A673 (cell line): ENCODE measurements at regions not wholly inside any gene's neighbourhood (a gene's known extent, or its start where the extent isn't known, plus 50 kb on each side); places are given as distances from the start of the nearest gene placed in this dataset.

Source experiments
- BruUV-seq: library from RNA; stranded (reverse); fragments of 400-500 nt; replicated peaks from 2 replicates; lab custom pipeline; 2021; lab: Mats Ljungman, UMichigan
- CTCF ChIA-PET: fragments of 300-600 bp; sonication (Branson Sonifier 250); formaldehyde crosslinking; loops from one replicate; lab custom pipeline; 2022; ENCODE audit warnings: antibody characterized with exemption; lab: Charles Lee
- POLR2A ChIA-PET: fragments of 300-600 bp; sonication (Branson Sonifier 250); formaldehyde crosslinking; loops from one replicate; lab custom pipeline; 2022; ENCODE audit warnings: antibody characterized with exemption; ENCODE audit not compliant: low non-redundant PET; lab: Charles Lee
- DNase-seq: peaks from one replicate; pipeline ENCODE4 v3.0.0-alpha.2; 2015; ENCODE audit warnings: low spot score
- H3K27ac ChIP-seq: fragments of 200-600 bp; sonication (generic); 2 replicates; pipeline ENCODE4 v1.5.1; 2016; ENCODE audit warnings: mixed run types, low read depth, mild to moderate bottlenecking, mixed read lengths, antibody characterized with exemption, low read length; ENCODE audit not compliant: poor library complexity, severe bottlenecking
- H3K27me3 ChIP-seq: fragments of 200-600 bp; sonication (generic); replicated peaks from 2 replicates; pipeline ENCODE4 v1.6.1; 2017; ENCODE audit warnings: mixed run types, low read depth, mild to moderate bottlenecking, mixed read lengths, antibody characterized with exemption, low read length; ENCODE audit not compliant: insufficient read depth, poor library complexity
- H3K36me3 ChIP-seq: fragments of 200-600 bp; sonication (generic); 2 replicates; pipeline ENCODE4 v1.6.1; 2016; ENCODE audit warnings: mixed run types, mild to moderate bottlenecking, mixed read lengths, antibody characterized with exemption, low read length; ENCODE audit not compliant: insufficient read depth, poor library complexity, severe bottlenecking
- H3K4me1 ChIP-seq: fragments of 200-600 bp; sonication (generic); 2 replicates; pipeline ENCODE4 v1.6.1; 2017; ENCODE audit warnings: mixed run types, mild to moderate bottlenecking, mixed read lengths, antibody characterized with exemption, low read length; ENCODE audit not compliant: insufficient read depth, poor library complexity, severe bottlenecking
- H3K4me3 ChIP-seq: fragments of 200-600 bp; sonication (generic); 2 replicates; pipeline ENCODE4 v1.5.1; 2016; ENCODE audit warnings: low read depth, mixed run types, mild to moderate bottlenecking, mixed read lengths, low read length; ENCODE audit not compliant: poor library complexity, severe bottlenecking
- H3K9me3 ChIP-seq: fragments of 200-600 bp; sonication (generic); 2 replicates; pipeline ENCODE4 v1.6.1; 2016; ENCODE audit warnings: mixed run types, low read depth, mild to moderate bottlenecking, mixed read lengths, antibody characterized with exemption, low read length; ENCODE audit not compliant: poor library complexity, severe bottlenecking
- EZH2 ChIP-seq: fragments of 200-600 bp; sonication (generic); IDR thresholded peaks from 2 replicates; pipeline ENCODE4 v1.6.1; 2017; ENCODE audit warnings: borderline replicate concordance, low read depth, mild to moderate bottlenecking, mixed read lengths, antibody characterized with exemption, low read length; ENCODE audit not compliant: poor library complexity, severe bottlenecking
- intact Hi-C: fragments of 100-400 bp; cut with micrococcal nuclease; formaldehyde crosslinking; loops from one replicate; pipeline ENCODE4 v1.10.0; 2022; ENCODE audit not compliant: unreplicated experiment
- TF ChIP-seq, protein P1 (sequence below): fragments of 300-800, 200-600 bp; sonication (generic); conservative IDR thresholded peaks from 2 replicates; pipeline ENCODE4 v1.5.1; 2017; ENCODE audit warnings: low read depth, mild to moderate bottlenecking, antibody characterized with exemption, low read length, moderate library complexity, mixed read lengths

DNA sequence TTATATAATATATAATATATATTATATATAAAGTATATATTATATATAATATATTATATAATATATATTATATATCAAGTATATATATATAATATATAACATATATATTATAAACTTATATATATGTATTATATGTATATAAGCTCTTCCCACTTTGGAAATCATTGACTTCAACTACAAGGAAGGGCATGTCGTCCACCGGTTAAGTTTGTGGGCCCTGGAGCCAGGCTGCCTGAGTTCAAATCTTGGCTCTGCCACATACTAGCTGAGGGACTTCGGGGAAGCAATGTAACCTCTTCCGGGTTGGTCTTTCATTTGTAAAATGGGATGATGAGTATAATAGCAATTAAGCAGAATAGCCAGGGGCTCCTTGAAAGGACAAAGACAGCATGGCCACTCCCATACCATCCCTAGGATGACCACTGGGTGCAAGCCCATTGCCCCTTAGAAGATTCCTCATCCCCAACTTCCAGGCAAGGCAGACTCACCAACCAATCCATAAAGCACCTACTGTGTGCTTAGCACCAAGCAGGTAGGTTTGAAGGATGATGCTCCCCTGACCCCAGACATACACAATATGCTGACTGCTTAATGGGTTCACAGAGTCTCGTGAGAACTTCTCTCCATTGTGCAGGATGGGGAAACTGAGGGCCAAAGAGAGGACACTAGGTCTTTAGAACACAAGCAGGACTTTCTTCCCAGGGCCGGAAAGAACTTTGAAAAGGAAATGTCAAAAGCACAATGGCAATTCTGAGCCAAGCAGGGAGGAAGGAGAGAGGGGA lies 163.2 kb downstream of the MRPL14 start:
- intact Hi-C loops: no loop called here
- Histone ChIP-seq H3K9me3 (peaks cover 5% of the 10 kb centered on the region), H3K4me1 (no peaks in the 10 kb centered on the region), H3K4me3 (no peak overlapping the region), H3K27ac (no peak overlapping the region), H3K27me3 (no peaks in the 10 kb centered on the region), H3K36me3 (no peaks in the 10 kb centered on the region)
- ChIA-PET CTCF (no interaction called here), POLR2A (no interaction called here)
- no peak for TF ChIP-seq EZH2
- TF ChIP-seq, protein P1, sequence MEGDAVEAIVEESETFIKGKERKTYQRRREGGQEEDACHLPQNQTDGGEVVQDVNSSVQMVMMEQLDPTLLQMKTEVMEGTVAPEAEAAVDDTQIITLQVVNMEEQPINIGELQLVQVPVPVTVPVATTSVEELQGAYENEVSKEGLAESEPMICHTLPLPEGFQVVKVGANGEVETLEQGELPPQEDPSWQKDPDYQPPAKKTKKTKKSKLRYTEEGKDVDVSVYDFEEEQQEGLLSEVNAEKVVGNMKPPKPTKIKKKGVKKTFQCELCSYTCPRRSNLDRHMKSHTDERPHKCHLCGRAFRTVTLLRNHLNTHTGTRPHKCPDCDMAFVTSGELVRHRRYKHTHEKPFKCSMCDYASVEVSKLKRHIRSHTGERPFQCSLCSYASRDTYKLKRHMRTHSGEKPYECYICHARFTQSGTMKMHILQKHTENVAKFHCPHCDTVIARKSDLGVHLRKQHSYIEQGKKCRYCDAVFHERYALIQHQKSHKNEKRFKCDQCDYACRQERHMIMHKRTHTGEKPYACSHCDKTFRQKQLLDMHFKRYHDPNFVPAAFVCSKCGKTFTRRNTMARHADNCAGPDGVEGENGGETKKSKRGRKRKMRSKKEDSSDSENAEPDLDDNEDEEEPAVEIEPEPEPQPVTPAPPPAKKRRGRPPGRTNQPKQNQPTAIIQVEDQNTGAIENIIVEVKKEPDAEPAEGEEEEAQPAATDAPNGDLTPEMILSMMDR: no peak
- BruUV-seq: no TSS peak
- no peak for DNase-seq

DNA sequence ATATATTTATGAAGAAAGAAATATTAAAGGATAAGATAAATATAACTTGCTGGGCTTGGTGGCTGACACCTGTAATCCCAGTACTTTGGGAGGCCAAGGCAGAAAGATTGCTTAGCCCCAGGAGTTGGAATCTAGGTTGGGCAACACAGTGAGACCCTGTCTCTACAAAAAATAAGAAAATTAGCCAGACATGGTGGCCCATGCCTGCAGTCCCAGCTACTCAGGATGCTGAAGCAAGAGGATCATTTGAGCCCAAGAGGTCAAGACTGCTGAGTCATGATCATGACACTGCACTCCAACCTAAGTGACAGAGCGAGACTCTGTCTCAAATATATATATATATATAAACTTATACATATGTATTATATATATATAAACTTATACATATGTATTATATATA lies 164.0 kb downstream of the MRPL14 start:
- Histone ChIP-seq H3K4me1 (no peaks in the 10 kb centered on the region), H3K4me3 (no peak overlapping the region), H3K27me3 (no peaks in the 10 kb centered on the region), H3K27ac (no peak overlapping the region), H3K9me3 (peaks cover 5% of the 10 kb centered on the region), H3K36me3 (no peaks in the 10 kb centered on the region)
- intact Hi-C loops: no loop called here
- no peak for TF ChIP-seq EZH2
- TF ChIP-seq, protein P1: no peak
- no peak for DNase-seq
- no TSS peak for BruUV-seq
- ChIA-PET POLR2A (no interaction called here), CTCF (no interaction called here)

DNA sequence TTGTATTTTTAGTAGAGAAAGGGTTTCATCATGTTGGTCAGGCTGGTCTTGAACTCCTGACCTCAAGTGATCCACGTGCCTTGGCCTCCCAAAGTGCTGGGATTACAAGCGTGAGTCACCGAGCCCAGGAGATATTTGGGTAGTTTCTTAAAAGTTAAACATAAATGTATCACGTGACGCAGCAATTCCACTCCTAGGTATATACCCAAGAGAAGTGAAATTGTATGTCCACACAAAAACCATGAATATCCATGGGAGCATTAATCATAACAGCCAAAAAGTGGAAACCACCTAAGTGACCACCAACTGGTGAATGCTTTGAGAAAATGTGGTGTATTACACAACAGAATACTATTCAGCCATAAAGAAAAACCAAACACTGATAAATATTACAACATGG lies 164.8 kb downstream of the MRPL14 start:
- peaks cover 5% of the 10 kb centered on the region for H3K9me3 ChIP-seq
- TF ChIP-seq, protein P1: no peak
- TF ChIP-seq EZH2: no peak
- ChIA-PET POLR2A (no interaction called here), CTCF (no interaction called here)
- no peak overlapping the region for H3K27ac ChIP-seq
- intact Hi-C loops: no loop called here
- BruUV-seq: no TSS peak
- H3K4me3 ChIP-seq: no peak overlapping the region
- no peaks in the 10 kb centered on the region for H3K27me3 ChIP-seq
- no peaks in the 10 kb centered on the region for H3K36me3 ChIP-seq
- no peaks in the 10 kb centered on the region for H3K4me1 ChIP-seq
- no peak for DNase-seq
